Stomach (tissue), 8 donors: ENCODE measurements at regions not wholly inside any gene's neighbourhood (a gene's known extent, or its start where the extent isn't known, plus 50 kb on each side); places are given as distances from the start of the nearest gene placed in this dataset.

ENCODE experiments used
- DNase-seq, 2 donors: peaks; one replicate each; pipeline versions ENCODE4 v3.0.0 to v3.0.0-alpha.2; 2013 to 2019
- H3K27ac ChIP-seq, 5 donors: fragments of 200-600 bp in 4 of 5; sonication (generic) in 4 of 5; one replicate each; pipeline ENCODE4 v1.5.1; 2013 to 2019; ENCODE audit warnings: mild to moderate bottlenecking in 1 of 5, moderate library complexity in 1 of 5
- H3K27me3 ChIP-seq, 3 donors: fragments of 200-600 bp; sonication (generic); one replicate each; pipeline ENCODE4 v1.5.1; 2017 to 2019; ENCODE audit warnings: mixed run types in 1 of 3
- H3K36me3 ChIP-seq, 4 donors: fragments of 200-600 bp; sonication (generic); 1 replicate in 3 of 4; 2 replicates in 1 of 4; pipeline ENCODE4 v1.5.1; 2016 to 2019
- H3K4me1 ChIP-seq, 4 donors: fragments of 200-600 bp; sonication (generic); one replicate each; pipeline ENCODE4 v1.5.1; 2016 to 2019
- H3K4me3 ChIP-seq, 4 donors: fragments of 200-600 bp; sonication (generic) in 3 of 4; one replicate each; pipeline ENCODE4 v1.5.1; 2016 to 2019; ENCODE audit warnings: mild to moderate bottlenecking in 1 of 4
- H3K9me3 ChIP-seq, 4 donors: fragments of 200-600 bp; sonication (generic); one replicate each; pipeline ENCODE4 v1.5.1; 2016 to 2019
- EP300 ChIP-seq: sonication (generic); formaldehyde crosslinking; IDR thresholded peaks from one replicate; pipeline ENCODE4 v1.6.1; 2017; ENCODE audit warnings: antibody characterized with exemption
- POLR2A ChIP-seq, 4 donors: fragments of 450-650 bp; IDR thresholded peaks; one replicate each; pipeline ENCODE4 v1.6.1; 2016; ENCODE audit warnings: antibody characterized with exemption in 4 of 4, control low read depth in 2 of 4, mild to moderate bottlenecking in 1 of 4, moderate library complexity in 1 of 4
- POLR2AphosphoS5 ChIP-seq, 3 donors: sonication (generic); formaldehyde crosslinking; IDR thresholded peaks; one replicate each; pipeline ENCODE4 v1.6.1; 2016; ENCODE audit warnings: antibody characterized with exemption in 3 of 3
- WGBS, 5 donors: extraction: QIAGEN DNeasy Blood & Tissue Kit in 3 of 5; methylation state at CpG; one replicate each; pipeline versions ENCODE4 v1.1.5 to v1.1.7; 2013 to 2018; 5-methylcytosine and 5-hydroxymethylcytosine counted together
- intact Hi-C: fragments of 100-400 bp; cut with DNase I; formaldehyde crosslinking; loops from one replicate; pipeline ENCODE4 v1.15.1; 2023; ENCODE audit warnings: low total_unique reads
- TF ChIP-seq, protein P1 (sequence below), 7 experiments: fragments of 450-650 bp in 4 of 7; fragments of 200-600 bp in 3 of 7; sonication (generic) in 3 of 7; IDR thresholded peaks; one replicate each; pipeline ENCODE4 v1.5.1; 2016 to 2019; ENCODE audit warnings: antibody characterized with exemption in 7 of 7, control low read depth in 2 of 7, mild to moderate bottlenecking in 1 of 7
- donor health status: healthy with polysubstance abuse.
- donor health status: Bipolar disorder and iron deficiency.
- donor health status: healthy.

DNA sequence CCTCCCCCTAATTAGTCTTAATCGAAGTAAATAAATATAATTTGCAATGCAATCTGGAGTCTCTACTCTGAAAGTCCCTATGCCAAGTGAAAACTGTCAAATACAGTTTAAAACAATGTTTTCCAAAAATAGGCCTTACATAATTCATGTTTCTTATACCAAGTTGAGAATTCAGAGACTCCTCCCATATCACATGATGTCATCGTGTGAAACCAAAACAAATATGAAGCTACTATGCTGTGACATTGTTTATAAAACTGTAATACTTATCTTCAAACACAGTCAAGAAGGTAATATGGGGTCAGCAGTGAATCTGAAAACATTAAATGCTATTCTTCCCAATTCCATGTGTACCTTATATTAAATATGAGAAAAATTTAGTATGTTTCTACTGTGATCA, 940.2 kb upstream of the FANCL start:
- Histone ChIP-seq H3K9me3 (no peaks in the 10 kb centered on the region), H3K27me3 (no peaks in the 10 kb centered on the region), H3K27ac (no peak overlapping the region), H3K36me3 (no peaks in the 10 kb centered on the region), H3K4me1 (peaks cover 0 to 13% (median 5%) of the 10 kb centered on the region in 4 donors), H3K4me3 (no peak overlapping the region)
- TF ChIP-seq, protein P1, sequence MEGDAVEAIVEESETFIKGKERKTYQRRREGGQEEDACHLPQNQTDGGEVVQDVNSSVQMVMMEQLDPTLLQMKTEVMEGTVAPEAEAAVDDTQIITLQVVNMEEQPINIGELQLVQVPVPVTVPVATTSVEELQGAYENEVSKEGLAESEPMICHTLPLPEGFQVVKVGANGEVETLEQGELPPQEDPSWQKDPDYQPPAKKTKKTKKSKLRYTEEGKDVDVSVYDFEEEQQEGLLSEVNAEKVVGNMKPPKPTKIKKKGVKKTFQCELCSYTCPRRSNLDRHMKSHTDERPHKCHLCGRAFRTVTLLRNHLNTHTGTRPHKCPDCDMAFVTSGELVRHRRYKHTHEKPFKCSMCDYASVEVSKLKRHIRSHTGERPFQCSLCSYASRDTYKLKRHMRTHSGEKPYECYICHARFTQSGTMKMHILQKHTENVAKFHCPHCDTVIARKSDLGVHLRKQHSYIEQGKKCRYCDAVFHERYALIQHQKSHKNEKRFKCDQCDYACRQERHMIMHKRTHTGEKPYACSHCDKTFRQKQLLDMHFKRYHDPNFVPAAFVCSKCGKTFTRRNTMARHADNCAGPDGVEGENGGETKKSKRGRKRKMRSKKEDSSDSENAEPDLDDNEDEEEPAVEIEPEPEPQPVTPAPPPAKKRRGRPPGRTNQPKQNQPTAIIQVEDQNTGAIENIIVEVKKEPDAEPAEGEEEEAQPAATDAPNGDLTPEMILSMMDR (IDR thresholded peaks at IDR 0.05): no peak
- TF ChIP-seq POLR2AphosphoS5 (IDR thresholded peaks at IDR 0.05): no peak
- TF ChIP-seq POLR2A (IDR thresholded peaks at IDR 0.05): no peak
- TF ChIP-seq EP300: no peak
- DNase-seq: no peak
- intact Hi-C loops: no loop called here
- 38 to 52% (median 45%) methylated on average over 2 of the region's 2 CpGs for WGBS, 5 donors

DNA sequence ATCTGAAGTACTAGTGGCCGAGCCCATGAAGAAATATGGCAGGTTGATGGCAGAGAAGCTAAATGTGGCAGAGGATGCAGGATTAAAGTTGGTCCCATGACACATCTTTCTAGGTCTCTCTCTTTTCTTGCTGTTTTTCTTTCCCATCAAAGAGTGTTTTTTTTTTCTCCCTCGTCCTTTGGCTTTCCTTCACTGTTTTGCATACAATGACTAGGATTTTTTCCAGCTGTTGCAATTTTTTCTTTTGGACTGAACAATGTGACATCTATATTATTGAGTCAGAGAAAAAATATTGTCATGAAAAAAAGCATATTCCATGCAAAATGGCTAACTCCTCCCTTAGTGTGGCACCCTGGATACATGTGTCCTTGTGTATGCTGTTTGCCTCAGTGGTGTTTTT, 939.5 kb upstream of the FANCL start:
- H3K27me3 ChIP-seq: no peaks in the 10 kb centered on the region
- H3K27ac ChIP-seq: no peak overlapping the region
- peaks cover 0 to 13% (median 5%) of the 10 kb centered on the region in 4 donors for H3K4me1 ChIP-seq
- 34 to 69% (median 60%) methylated on average over 2 of the region's 2 CpGs for WGBS, 5 donors
- no peak overlapping the region for H3K4me3 ChIP-seq
- TF ChIP-seq EP300: no peak
- TF ChIP-seq POLR2A (IDR thresholded peaks at IDR 0.05): no peak
- no peaks in the 10 kb centered on the region for H3K9me3 ChIP-seq
- intact Hi-C loops: no loop called here
- H3K36me3 ChIP-seq: no peaks in the 10 kb centered on the region
- no peak for DNase-seq

DNA sequence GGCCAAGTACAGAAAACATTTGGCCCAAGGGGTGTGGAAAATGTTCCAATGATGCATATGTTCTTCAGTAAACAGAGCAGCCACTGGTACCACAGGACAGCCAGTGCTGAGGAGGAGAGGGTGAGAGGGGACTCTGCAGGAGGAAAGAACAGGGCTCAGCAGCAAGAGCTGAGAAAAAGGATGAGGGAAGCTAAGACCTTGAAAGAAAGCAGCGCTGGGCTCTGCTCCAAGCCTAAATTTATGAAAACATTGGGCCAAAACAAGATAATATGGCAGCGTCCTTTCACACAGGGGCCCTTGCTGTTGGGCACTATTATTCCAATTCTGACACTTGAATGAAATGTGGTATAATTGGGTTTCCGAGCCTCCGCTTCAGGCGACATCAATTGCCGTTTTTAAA, 939.0 kb upstream of the FANCL start:
- intact Hi-C loops: no loop called here
- H3K27ac ChIP-seq: no peak overlapping the region
- no peak for DNase-seq
- no peak overlapping the region for H3K4me3 ChIP-seq
- H3K27me3 ChIP-seq: no peaks in the 10 kb centered on the region
- H3K4me1 ChIP-seq: peaks cover 0 to 13% (median 5%) of the 10 kb centered on the region in 4 donors
- TF ChIP-seq POLR2A (IDR thresholded peaks at IDR 0.05) (no peak), EP300 (no peak), POLR2AphosphoS5 (IDR thresholded peaks at IDR 0.05) (no peak)
- TF ChIP-seq, protein P1 (IDR thresholded peaks at IDR 0.05): no peak
- 86 to 93% (median 87%) methylated on average over 6 of the region's 6 CpGs for WGBS, 5 donors
- H3K36me3 ChIP-seq: no peaks in the 10 kb centered on the region
- no peaks in the 10 kb centered on the region for H3K9me3 ChIP-seq

DNA sequence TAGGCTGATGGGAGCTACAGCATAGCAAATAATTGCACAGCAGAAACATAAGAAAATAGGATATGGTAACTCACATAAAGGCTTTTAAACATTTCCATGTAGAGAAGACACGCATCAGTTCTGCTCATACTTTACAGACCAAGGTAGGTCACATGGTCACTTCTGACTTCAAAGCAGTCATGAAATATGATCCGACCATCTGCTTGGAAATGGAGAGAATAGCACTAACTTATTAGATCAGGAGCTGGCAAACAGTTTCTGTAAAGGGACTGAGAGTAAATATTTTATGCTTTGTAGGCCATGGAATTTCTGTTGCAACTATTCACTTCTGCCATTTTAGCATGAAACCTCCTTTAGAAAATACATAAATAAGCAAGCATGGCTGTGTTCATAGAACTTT, 936.6 kb upstream of the FANCL start:
- intact Hi-C loops: no loop called here
- no peaks in the 10 kb centered on the region for H3K36me3 ChIP-seq
- WGBS, 5 donors: 55 to 69% (median 65%) methylated on average over 2 of the region's 2 CpGs
- H3K9me3 ChIP-seq: no peaks in the 10 kb centered on the region
- H3K4me3 ChIP-seq: no peak overlapping the region
- no peaks in the 10 kb centered on the region for H3K27me3 ChIP-seq
- DNase-seq: no peak
- no peak overlapping the region for H3K27ac ChIP-seq
- H3K4me1 ChIP-seq: no peaks in the 10 kb centered on the region
- TF ChIP-seq EP300: no peak
- TF ChIP-seq, protein P1 (IDR thresholded peaks at IDR 0.05): no peak
- no peak for TF ChIP-seq POLR2A (IDR thresholded peaks at IDR 0.05)
- no peak for TF ChIP-seq POLR2AphosphoS5 (IDR thresholded peaks at IDR 0.05)

DNA sequence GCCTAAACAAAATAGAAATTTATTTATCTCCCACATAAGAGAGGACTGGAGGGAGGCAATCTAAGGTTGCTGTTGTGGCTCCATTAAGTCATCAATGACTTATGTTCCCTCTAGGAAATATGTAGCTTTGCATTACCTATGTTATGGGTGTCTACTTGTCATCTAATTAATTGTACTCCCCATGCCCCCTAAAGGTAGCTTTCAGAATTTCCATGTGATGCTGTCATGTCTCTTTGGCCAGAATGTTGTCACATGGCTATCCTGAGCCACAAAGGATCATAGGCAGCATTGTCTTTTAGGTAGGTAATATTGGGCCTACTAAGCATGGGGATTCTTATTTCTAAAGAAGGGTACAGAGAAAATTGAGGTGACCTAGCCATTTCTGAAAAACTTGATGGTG, 935.6 kb upstream of the FANCL start:
- intact Hi-C loops: no loop called here
- no peaks in the 10 kb centered on the region for H3K27me3 ChIP-seq
- no peak for TF ChIP-seq POLR2A (IDR thresholded peaks at IDR 0.05)
- TF ChIP-seq, protein P1 (IDR thresholded peaks at IDR 0.05): no peak
- no peak for TF ChIP-seq EP300
- no peak for TF ChIP-seq POLR2AphosphoS5 (IDR thresholded peaks at IDR 0.05)

More for the DNA sequence above, 935.6 kb upstream of the FANCL start:
- no peaks in the 10 kb centered on the region for H3K9me3 ChIP-seq
- no peak overlapping the region for H3K4me3 ChIP-seq
- H3K27ac ChIP-seq: no peak overlapping the region
- no peaks in the 10 kb centered on the region for H3K4me1 ChIP-seq
- H3K36me3 ChIP-seq: no peaks in the 10 kb centered on the region
- no peak for DNase-seq
